Tibial artery (tissue), 4 donors: ENCODE measurements at regions not wholly inside any gene's neighbourhood (a gene's known extent, or its start where the extent isn't known, plus 50 kb on each side); places are given as distances from the start of the nearest gene placed in this dataset.

Experiments used
- DNase-seq, 2 donors: peaks; one replicate each; pipeline ENCODE4 v3.0.0-alpha.2; 2019
- H3K27ac ChIP-seq, 2 donors: fragments of 200-600 bp; sonication (generic) in 1 of 2; 1 replicate in 1 of 2; 2 replicates in 1 of 2; pipeline ENCODE4 v1.5.1; 2018 to 2019; ENCODE audit warnings: mild to moderate bottlenecking in 1 of 2
- H3K27me3 ChIP-seq, 2 donors: fragments of 200-600 bp; sonication (generic) in 1 of 2; one replicate each; pipeline versions ENCODE4 v1.5.1 to v1.6.0; 2016 to 2019
- H3K36me3 ChIP-seq, 3 donors: fragments of 200-600 bp; sonication (generic) in 2 of 3; one replicate each; pipeline ENCODE4 v1.5.1; 2016 to 2019; ENCODE audit warnings: mild to moderate bottlenecking in 2 of 3
- H3K4me1 ChIP-seq, 4 donors: fragments of 200-600 bp; sonication (generic) in 2 of 4; 1 replicate in 3 of 4; 2 replicates in 1 of 4; pipeline ENCODE4 v1.5.1; 2016 to 2019
- H3K4me3 ChIP-seq, 2 donors: fragments of 200-600 bp; sonication (generic) in 1 of 2; 1 replicate in 1 of 2; 2 replicates in 1 of 2; pipeline ENCODE4 v1.5.1; 2018 to 2019; ENCODE audit warnings: mild to moderate bottlenecking in 2 of 2
- H3K9me3 ChIP-seq, 3 donors: fragments of 200-600 bp; sonication (generic) in 1 of 3; one replicate each; pipeline ENCODE4 v1.5.1; 2016 to 2019
- intact Hi-C: fragments of 100-400 bp; cut with DNase I; formaldehyde crosslinking; loops from one replicate; pipeline ENCODE4 v1.15.0; 2023; ENCODE audit warnings: low total_unique reads
- TF ChIP-seq, protein P1 (sequence below), 2 experiments: fragments of 200-600 bp in 1 of 2; fragments of 450-650 bp in 1 of 2; IDR thresholded peaks; one replicate each; pipeline ENCODE4 v1.5.1; 2017 to 2019; ENCODE audit warnings: antibody characterized with exemption in 2 of 2, mild to moderate bottlenecking in 1 of 2, moderate library complexity in 1 of 2

GRCh38 chr6:18062733-18063132, 59.7 kb downstream of the NHLRC1 start:
- peaks cover 0 to 10% (median 3%) of the 10 kb centered on the region in 4 donors for H3K4me1 ChIP-seq
- H3K27ac ChIP-seq, result no peak overlapping the region
- H3K9me3 ChIP-seq, result no peaks in the 10 kb centered on the region
- TF ChIP-seq, protein P1, sequence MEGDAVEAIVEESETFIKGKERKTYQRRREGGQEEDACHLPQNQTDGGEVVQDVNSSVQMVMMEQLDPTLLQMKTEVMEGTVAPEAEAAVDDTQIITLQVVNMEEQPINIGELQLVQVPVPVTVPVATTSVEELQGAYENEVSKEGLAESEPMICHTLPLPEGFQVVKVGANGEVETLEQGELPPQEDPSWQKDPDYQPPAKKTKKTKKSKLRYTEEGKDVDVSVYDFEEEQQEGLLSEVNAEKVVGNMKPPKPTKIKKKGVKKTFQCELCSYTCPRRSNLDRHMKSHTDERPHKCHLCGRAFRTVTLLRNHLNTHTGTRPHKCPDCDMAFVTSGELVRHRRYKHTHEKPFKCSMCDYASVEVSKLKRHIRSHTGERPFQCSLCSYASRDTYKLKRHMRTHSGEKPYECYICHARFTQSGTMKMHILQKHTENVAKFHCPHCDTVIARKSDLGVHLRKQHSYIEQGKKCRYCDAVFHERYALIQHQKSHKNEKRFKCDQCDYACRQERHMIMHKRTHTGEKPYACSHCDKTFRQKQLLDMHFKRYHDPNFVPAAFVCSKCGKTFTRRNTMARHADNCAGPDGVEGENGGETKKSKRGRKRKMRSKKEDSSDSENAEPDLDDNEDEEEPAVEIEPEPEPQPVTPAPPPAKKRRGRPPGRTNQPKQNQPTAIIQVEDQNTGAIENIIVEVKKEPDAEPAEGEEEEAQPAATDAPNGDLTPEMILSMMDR (IDR thresholded peaks at IDR 0.05), result no peak
- no peak for DNase-seq
- no peak overlapping the region for H3K4me3 ChIP-seq
- no peaks in the 10 kb centered on the region for H3K36me3 ChIP-seq
- H3K27me3 ChIP-seq, result no peaks in the 10 kb centered on the region
- intact Hi-C loops, result no loop called here

DNA sequence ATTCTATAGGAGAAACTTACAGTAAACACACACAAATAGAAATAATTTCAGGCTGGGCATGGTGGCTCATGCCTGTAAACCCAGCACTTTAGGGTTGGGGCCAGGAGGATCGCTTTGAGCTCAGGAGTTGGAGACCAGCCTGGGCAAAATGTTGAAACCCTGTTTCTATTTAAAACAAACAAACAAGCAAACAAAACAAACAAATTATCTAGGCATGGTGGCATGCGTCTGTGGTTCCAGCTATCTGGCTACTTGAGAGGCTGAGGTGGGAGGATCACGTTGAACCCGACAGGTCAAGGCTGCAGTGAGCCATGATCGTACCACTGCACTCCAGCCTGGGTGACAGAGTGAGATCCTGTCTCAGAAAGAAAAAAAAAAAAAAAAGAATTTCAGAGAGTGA, 64.0 kb downstream of the NHLRC1 start:
- Histone ChIP-seq H3K4me1 (peaks cover 0 to 17% (median 3%) of the 10 kb centered on the region in 4 donors), H3K9me3 (no peaks in the 10 kb centered on the region), H3K4me3 (no peak overlapping the region), H3K27ac (no peak overlapping the region), H3K36me3 (no peaks in the 10 kb centered on the region), H3K27me3 (no peaks in the 10 kb centered on the region)
- TF ChIP-seq, protein P1 (IDR thresholded peaks at IDR 0.05), result no peak
- intact Hi-C loops, result no loop called here
- DNase-seq, result no peak

GRCh38 chr6:18055714-18056382, 66.6 kb downstream of the NHLRC1 start:
- Histone ChIP-seq H3K9me3 (no peaks in the 10 kb centered on the region), H3K36me3 (no peaks in the 10 kb centered on the region), H3K27ac (no peak overlapping the region), H3K4me3 (no peak overlapping the region), H3K4me1 (peaks cover 0 to 7% (median 3%) of the 10 kb centered on the region in 4 donors), H3K27me3 (no peaks in the 10 kb centered on the region)
- no peak for DNase-seq
- TF ChIP-seq, protein P1 (IDR thresholded peaks at IDR 0.05), result no peak
- intact Hi-C loops, result no loop called here

DNA sequence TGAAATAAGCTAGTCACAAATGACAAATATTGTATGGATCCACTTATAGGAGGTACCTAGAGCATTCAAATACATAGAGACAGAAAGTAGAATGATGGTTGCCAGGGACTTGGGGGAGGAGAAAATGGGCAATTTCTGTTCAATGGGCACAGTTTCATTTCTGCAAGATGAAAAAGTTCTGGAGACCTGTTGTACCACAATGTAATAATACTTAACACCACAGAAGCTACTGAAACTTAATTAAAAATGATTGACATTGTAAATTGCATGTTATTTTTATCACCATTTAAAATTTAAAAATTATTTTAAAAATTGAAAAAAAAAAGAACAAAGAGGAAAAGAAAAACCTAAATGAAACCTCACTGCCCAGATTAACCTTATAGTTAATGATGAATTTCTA, 67.4 kb downstream of the NHLRC1 start:
- Histone ChIP-seq H3K27ac (no peak overlapping the region), H3K4me1 (peaks cover 0 to 7% (median 3%) of the 10 kb centered on the region in 4 donors), H3K9me3 (no peaks in the 10 kb centered on the region), H3K27me3 (no peaks in the 10 kb centered on the region), H3K36me3 (no peaks in the 10 kb centered on the region), H3K4me3 (no peak overlapping the region)
- TF ChIP-seq, protein P1 (IDR thresholded peaks at IDR 0.05), result no peak
- DNase-seq, result no peak
- intact Hi-C loops, result no loop called here

DNA sequence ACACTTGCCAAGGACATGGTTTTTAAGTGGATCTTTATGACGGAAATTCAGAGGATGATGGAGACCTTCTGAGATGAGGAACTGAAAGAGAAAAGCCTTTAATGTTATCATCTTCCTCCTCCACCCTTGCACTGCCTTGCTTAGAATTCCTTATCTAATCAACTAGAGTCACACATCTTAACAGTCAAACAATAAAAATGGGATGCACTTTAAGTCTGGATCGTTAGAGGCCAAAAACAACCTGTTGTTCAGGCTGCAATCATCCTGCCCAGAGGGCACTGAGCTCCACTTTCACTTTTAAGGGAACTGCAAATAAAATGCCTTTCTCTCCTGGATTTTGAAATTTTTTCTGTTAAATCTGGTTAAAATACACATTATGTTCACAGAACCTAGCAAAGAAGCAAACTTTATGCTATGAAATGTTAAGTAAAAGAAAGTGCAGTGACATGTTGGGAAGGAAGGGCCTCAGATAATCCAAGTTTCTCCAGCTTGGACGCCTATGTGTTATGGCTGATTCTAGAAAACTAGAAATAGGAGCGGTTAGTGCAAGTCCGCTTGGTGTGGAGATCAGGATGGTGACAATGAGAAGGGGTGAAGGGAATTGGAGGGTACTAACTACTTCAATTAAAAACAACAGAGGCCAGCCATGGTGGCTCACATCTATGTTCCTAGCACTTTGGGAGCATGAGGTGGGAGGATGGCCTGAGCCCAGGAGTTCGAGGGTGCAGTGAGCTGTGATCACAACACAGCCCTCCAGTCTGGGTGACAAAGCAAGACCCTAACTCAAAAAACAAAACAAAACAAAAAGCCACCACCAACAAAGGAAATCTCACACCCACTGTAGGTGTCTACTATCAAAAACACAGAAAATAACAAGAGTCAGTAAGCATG, 66.4 kb upstream of the KIF13A start:
- intact Hi-C loops, result no loop called here
- Histone ChIP-seq H3K27ac (peak overlapping the region; percentile 46 to 57), H3K27me3 (no peaks in the 10 kb centered on the region), H3K9me3 (no peaks in the 10 kb centered on the region), H3K4me3 (peak overlapping the region; percentile 14 to 29), H3K4me1 (peaks cover 0 to 7% (median 3%) of the 10 kb centered on the region in 4 donors), H3K36me3 (no peaks in the 10 kb centered on the region)
- TF ChIP-seq, protein P1 (IDR thresholded peaks at IDR 0.05), result no peak
- no peak for DNase-seq
